ENCODE measurements at regions not wholly inside any gene's neighbourhood (a gene's known extent, or its start where the extent isn't known, plus 50 kb on each side); places are given as distances from the start of the nearest gene placed in this dataset.

- POLR2A ChIA-PET = no interaction called here
- no peak overlapping the region for H3K4me3 ChIP-seq (replicated peaks in 1 of 2; ENCODE audit: low read depth in 1 of 2, low read length in 2 of 2)
- H3K9me3 ChIP-seq (ENCODE audit: control insufficient read depth in 1 of 2, insufficient read depth in 1 of 2, low read depth in 1 of 2, low read length in 2 of 2) = peaks cover 9 to 12% of the 10 kb centered on the region in 2 experiments; a peak in 2 of 4 replicates
- no peaks in the 10 kb centered on the region for H3K36me3 ChIP-seq (ENCODE audit: control insufficient read depth in 1 of 2, insufficient read depth in 2 of 2, low read length in 2 of 2)
- ATAC-seq (no peak), DNase-seq (ENCODE audit: low read depth, low spot score) (no peak)
- H3K27ac ChIP-seq (ENCODE audit: low read depth, low read length) = no peak overlapping the region
- CTCF ChIA-PET = no interaction called here
- H4K20me1 ChIP-seq (ENCODE audit: insufficient read depth) = no peaks in the 10 kb centered on the region
- H3K4me2 ChIP-seq (ENCODE audit: low read length) = no peak overlapping the region
- no peak overlapping the region for H2AFZ ChIP-seq (ENCODE audit: low read depth, low read length, poor library complexity, severe bottlenecking)
- no peak overlapping the region for H3K9ac ChIP-seq (ENCODE audit: low read length)
- no peaks in the 10 kb centered on the region for H3K27me3 ChIP-seq (ENCODE audit: insufficient read depth, low read length)
- H3K79me2 ChIP-seq (ENCODE audit: insufficient read depth, low read length) = no peaks in the 10 kb centered on the region
- RAD21 ChIA-PET (ENCODE audit: low non-redundant PET in 1 of 2, low total read pairs in 2 of 2, uncharacterized antibody in 2 of 2, unreplicated experiment in 2 of 2) = no interaction called here
- no peaks in the 10 kb centered on the region for H3K9me2 ChIP-seq (ENCODE audit: insufficient read depth)
- TF ChIP-seq CEBPB (IDR thresholded peaks at IDR 0.05; ENCODE audit: low read depth) (no peak), EGR1 (IDR thresholded peaks at IDR 0.05; ENCODE audit: low read depth) (no peak), TCF7L2 (IDR thresholded peaks at IDR 0.05; ENCODE audit: borderline replicate concordance, extremely low read depth, insufficient read depth, insufficient read length) (no peak), YY1 (IDR thresholded peaks at IDR 0.05; ENCODE audit: extremely low read depth, insufficient replicate concordance, low read depth, low read length) (no peak), SRF (IDR thresholded peaks at IDR 0.05; ENCODE audit: low read depth) (no peak), CBX3 (IDR thresholded peaks at IDR 0.05; ENCODE audit: low read depth) (no peak), ATF3 (IDR thresholded peaks at IDR 0.05) (no peak), ZFX (IDR thresholded peaks at IDR 0.05) (no peak), SIN3A (IDR thresholded peaks at IDR 0.05; ENCODE audit: low read depth) (no peak), POLR2AphosphoS5 (IDR thresholded peaks at IDR 0.05; ENCODE audit: low read depth, low read length) (no peak), MAX (IDR thresholded peaks at IDR 0.05) (no peak), EZH2 (IDR thresholded peaks at IDR 0.05) (no peak), CTCF (IDR thresholded peaks at IDR 0.05 in 2 of 3, conservative IDR thresholded peaks at IDR 0.05 in 1 of 3; ENCODE audit: borderline replicate concordance in 1 of 3, insufficient read depth in 1 of 3, low read depth in 2 of 3, low read length in 2 of 3) (no peak)
- H3K4me1 ChIP-seq (ENCODE audit: control insufficient read depth in 1 of 2, insufficient read depth in 2 of 2, low read length in 2 of 2) = no peaks in the 10 kb centered on the region
- intact Hi-C loops (cut with micrococcal nuclease) = no loop called here
- no TSS peak for BruUV-seq (replicated peaks)
Observed at GRCh38 chr3:84023842-84024241, 934.9 kb upstream of the CADM2 start.
